ENCODE measurements at regions not wholly inside any gene's neighbourhood (a gene's known extent, or its start where the extent isn't known, plus 50 kb on each side); places are given as distances from the start of the nearest gene placed in this dataset.

DNA sequence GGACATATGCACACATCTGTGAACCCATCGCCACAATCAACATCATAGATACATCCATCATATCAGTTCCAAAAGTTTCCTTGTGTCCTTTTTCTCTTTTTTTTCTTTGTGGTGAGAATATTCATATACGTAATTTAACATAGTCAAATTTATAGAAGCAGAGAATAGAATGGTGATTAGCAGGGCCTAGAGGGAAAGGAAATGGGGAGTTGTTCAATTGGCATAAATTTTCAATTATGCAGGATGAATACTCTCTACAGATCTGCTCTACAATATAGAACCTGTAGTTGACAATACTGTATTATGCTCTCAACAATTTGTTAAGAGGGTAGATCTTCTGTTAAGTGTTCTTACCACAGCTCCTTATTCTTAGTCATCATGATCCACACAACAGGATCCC lies 413.2 kb downstream of the SHISA9 start:
- no peaks in the 10 kb centered on the region for H3K79me1 ChIP-seq (ENCODE audit: insufficient read depth, low read depth, low read length, poor library complexity, severe bottlenecking)

More for the DNA sequence above, 413.2 kb downstream of the SHISA9 start:
- Mint-ChIP-seq H3K9me3 (no peaks in the 10 kb centered on the region), H3K4me3 (no peak overlapping the region), H3K27me3 (ENCODE audit: low read depth) (peaks cover 4% of the 10 kb centered on the region), H3K36me3 (ENCODE audit: insufficient read depth in 1 of 3, low read depth in 3 of 3) (no peaks in the 10 kb centered on the region), H3K4me1 (peaks cover 10 to 11% of the 10 kb centered on the region in 2 experiments; a peak in 2 of 4 replicates), H3K27ac (no peak overlapping the region)
- H2BK12ac ChIP-seq (ENCODE audit: insufficient read length, low read depth, low read length), result no peak overlapping the region
- H2AK5ac ChIP-seq (ENCODE audit: insufficient read length, low read length), result no peak overlapping the region
- no peak overlapping the region for H2AFZ ChIP-seq (ENCODE audit: low read length)
- TF ChIP-seq, protein P1, sequence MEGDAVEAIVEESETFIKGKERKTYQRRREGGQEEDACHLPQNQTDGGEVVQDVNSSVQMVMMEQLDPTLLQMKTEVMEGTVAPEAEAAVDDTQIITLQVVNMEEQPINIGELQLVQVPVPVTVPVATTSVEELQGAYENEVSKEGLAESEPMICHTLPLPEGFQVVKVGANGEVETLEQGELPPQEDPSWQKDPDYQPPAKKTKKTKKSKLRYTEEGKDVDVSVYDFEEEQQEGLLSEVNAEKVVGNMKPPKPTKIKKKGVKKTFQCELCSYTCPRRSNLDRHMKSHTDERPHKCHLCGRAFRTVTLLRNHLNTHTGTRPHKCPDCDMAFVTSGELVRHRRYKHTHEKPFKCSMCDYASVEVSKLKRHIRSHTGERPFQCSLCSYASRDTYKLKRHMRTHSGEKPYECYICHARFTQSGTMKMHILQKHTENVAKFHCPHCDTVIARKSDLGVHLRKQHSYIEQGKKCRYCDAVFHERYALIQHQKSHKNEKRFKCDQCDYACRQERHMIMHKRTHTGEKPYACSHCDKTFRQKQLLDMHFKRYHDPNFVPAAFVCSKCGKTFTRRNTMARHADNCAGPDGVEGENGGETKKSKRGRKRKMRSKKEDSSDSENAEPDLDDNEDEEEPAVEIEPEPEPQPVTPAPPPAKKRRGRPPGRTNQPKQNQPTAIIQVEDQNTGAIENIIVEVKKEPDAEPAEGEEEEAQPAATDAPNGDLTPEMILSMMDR (conservative IDR thresholded peaks at IDR 0.05), result no peak
- no CpG with 5 or more reads among the region's 2 CpGs for WGBS (ENCODE audit: extremely low coverage, insufficient read length, low lambda C conversion rate)
- no peaks in the 10 kb centered on the region for H4K20me1 ChIP-seq (ENCODE audit: control insufficient read depth, insufficient read depth, insufficient read length)
- no peaks in the 10 kb centered on the region for H3K4me1 ChIP-seq (ENCODE audit: insufficient read depth, low read length)
- H3K14ac ChIP-seq (ENCODE audit: insufficient read depth, low read length), result no peak overlapping the region
- no peaks in the 10 kb centered on the region for H3K27me3 ChIP-seq (ENCODE audit: insufficient read depth, low read length)
- H3K4me2 ChIP-seq (ENCODE audit: insufficient read depth, insufficient read length, low read length), result no peak overlapping the region
- no peak overlapping the region for H4K91ac ChIP-seq (ENCODE audit: insufficient read length, low read depth, low read length)
- no peak overlapping the region for H4K8ac ChIP-seq (replicated peaks; ENCODE audit: insufficient read length, low read depth, low read length)
- H3K9me3 ChIP-seq (ENCODE audit: control insufficient read depth, low read depth, low read length), result no peaks in the 10 kb centered on the region
- H3K27ac ChIP-seq (ENCODE audit: insufficient read length, low read depth, low read length), result no peak overlapping the region
- no peak overlapping the region for H3K4ac ChIP-seq (ENCODE audit: low read depth, low read length)
- H2BK20ac ChIP-seq (ENCODE audit: low read depth, low read length, poor library complexity, severe bottlenecking), result no peak overlapping the region
- no peaks in the 10 kb centered on the region for H3K79me2 ChIP-seq (ENCODE audit: insufficient read depth, low read length)
- H3K18ac ChIP-seq (ENCODE audit: insufficient read length, low read depth, low read length), result no peak overlapping the region
- no peak overlapping the region for H2BK120ac ChIP-seq (ENCODE audit: low read depth, low read length, poor library complexity, severe bottlenecking)
- H3K9ac ChIP-seq (ENCODE audit: extremely low read depth, insufficient read length, low read length), result no peak overlapping the region
- no peak overlapping the region for H2BK5ac ChIP-seq (ENCODE audit: insufficient read length, low read length)
- H4K5ac ChIP-seq (ENCODE audit: insufficient read length, low read depth, low read length), result no peak overlapping the region
- no peak overlapping the region for H3T11ph ChIP-seq (ENCODE audit: low read length)
- no peak overlapping the region for H3K56ac ChIP-seq (ENCODE audit: insufficient read length, low read depth, low read length)
- DNase-seq, result no peak
- H3K23ac ChIP-seq (ENCODE audit: insufficient read length, low read depth, low read length), result no peak overlapping the region
- no peak overlapping the region for H2BK15ac ChIP-seq (ENCODE audit: low read depth, low read length)
- no peaks in the 10 kb centered on the region for H3K23me2 ChIP-seq (ENCODE audit: insufficient read length, low read depth, low read length, poor library complexity, severe bottlenecking)
